ENCODE measurements at regions not wholly inside any gene's neighbourhood (a gene's known extent, or its start where the extent isn't known, plus 50 kb on each side); places are given as distances from the start of the nearest gene placed in this dataset.
"Not testable (repeated sequence)": the region's sequence is repeated elsewhere in the genome, so short reads cannot be mapped to it uniquely, and the experiment has no call there.

GRCh38 chr3:144864646-144865045, 893.0 kb downstream of the DIPK2A start:
- DNase-seq = no peak

GRCh38 chr3:144865948-144866347, 894.3 kb downstream of the DIPK2A start:
- no peak for DNase-seq

- DNase-seq = no peak
Observed at GRCh38 chr3:144866476-144866875, 894.9 kb downstream of the DIPK2A start.

GRCh38 chr3:144868506-144868905, 896.9 kb downstream of the DIPK2A start:
- DNase-seq = no peak

GRCh38 chr3:144873066-144873465, 901.4 kb downstream of the DIPK2A start:
- DNase-seq = no peak

GRCh38 chr3:144875211-144875610, 903.6 kb downstream of the DIPK2A start:
- no peak for DNase-seq

GRCh38 chr3:144877356-144877755, 905.7 kb downstream of the DIPK2A start:
- no peak for DNase-seq

- no peak for DNase-seq
Observed at GRCh38 chr3:144879701-144880100, 908.1 kb downstream of the DIPK2A start.

GRCh38 chr3:144893980-144894379, 922.4 kb downstream of the DIPK2A start:
- no peak for DNase-seq

GRCh38 chr3:144894576-144894975, 923.0 kb downstream of the DIPK2A start:
- no peak for DNase-seq

- no peak for DNase-seq
Observed at GRCh38 chr3:144900366-144900765, 928.7 kb downstream of the DIPK2A start.

GRCh38 chr3:144907581-144907980, 936.0 kb downstream of the DIPK2A start:
- not testable (repeated sequence) for DNase-seq

- no peak for DNase-seq
Observed at GRCh38 chr3:144912968-144913367, 941.3 kb downstream of the DIPK2A start.

- no peak for DNase-seq
Observed at GRCh38 chr3:144915202-144915601, 943.6 kb downstream of the DIPK2A start.

- DNase-seq = no peak
Observed at GRCh38 chr3:144921710-144922109, 950.1 kb downstream of the DIPK2A start.

- no peak for DNase-seq
Observed at GRCh38 chr3:144923046-144923775, 951.6 kb downstream of the DIPK2A start.

GRCh38 chr3:144930431-144930830, 958.8 kb downstream of the DIPK2A start:
- no peak for DNase-seq

- DNase-seq = no peak
Observed at GRCh38 chr3:144931590-144931989, 960.0 kb downstream of the DIPK2A start.

GRCh38 chr3:144942093-144942837, 970.6 kb downstream of the DIPK2A start:
- DNase-seq = no peak

- DNase-seq = no peak
Observed at GRCh38 chr3:144942838-144943197, 971.2 kb downstream of the DIPK2A start.

- DNase-seq = no peak
Observed at GRCh38 chr3:144947895-144948294, 976.3 kb downstream of the DIPK2A start.

- no peak for DNase-seq
Observed at GRCh38 chr3:144948711-144949110, 977.1 kb downstream of the DIPK2A start.

GRCh38 chr3:144953959-144954358, 982.3 kb downstream of the DIPK2A start:
- DNase-seq = no peak

GRCh38 chr3:144957398-144958101, 985.9 kb downstream of the DIPK2A start:
- no peak for DNase-seq

Measured in hematopoietic multipotent progenitor cell treated with erythropoietin and hydrocortisone succinate and interleukin-3 and kit ligand, for 8 days (in vitro differentiated cells).